HepG2 (cell line): ENCODE measurements at regions not wholly inside any gene's neighbourhood (a gene's known extent, or its start where the extent isn't known, plus 50 kb on each side); places are given as distances from the start of the nearest gene placed in this dataset.

Source experiments
- ATAC-seq: fragments of 200-7000 bp; cut with Tn5 transposase; 3 replicates; pipeline ENCODE4 v1.9.1; 2020; ENCODE audit warnings: mild to moderate bottlenecking, moderate library complexity
- BruUV-seq: library from RNA; stranded (reverse); fragments of 400-500 nt; replicated peaks from 2 replicates; lab custom pipeline; 2021; lab: Mats Ljungman, UMichigan
- CTCF ChIA-PET: fragments of 300-600 bp; formaldehyde crosslinking; extraction: SDS; loops from one replicate; lab custom pipeline; 2021; ENCODE audit warnings: low total read pairs, inconsistent platforms, low intra/inter-chr PET ratio; lab: Yijun Ruan, JAX
- POLR2A ChIA-PET: fragments of 350-600 bp; sonication (Branson Sonifier 250); formaldehyde crosslinking; loops from one replicate; lab custom pipeline; 2020; ENCODE audit warnings: antibody characterized with exemption, inconsistent platforms; lab: Yijun Ruan, JAX
- DNase-seq: peaks from one replicate; pipeline ENCODE4 v3.0.0-alpha.2; 2015; ENCODE audit warnings: low spot score
- FAIRE-seq: peaks from 3 replicates; lab custom pipeline; 2011; peaks lifted over from hg19 to GRCh38; lab: Jason Lieb, UNC
- H2AFZ ChIP-seq: one replicate; pipeline ENCODE4 v1.6.1; 2011; ENCODE audit warnings: low read length, inconsistent platforms
- H3K27ac ChIP-seq: fragments of 300-600 bp; 3 replicates; pipeline ENCODE4 v1.8.0; 2011; ENCODE audit warnings: mixed run types, mild to moderate bottlenecking, mixed read lengths, low read length, inconsistent platforms; ENCODE audit not compliant: insufficient read depth; ENCODE audit errors: extremely low read length
- H3K27me3 ChIP-seq, 2 experiments: fragments of 200-600 bp in 1 of 2; 2 replicates in 1 of 2; 3 replicates in 1 of 2; pipeline versions ENCODE4 v1.6.0 to v1.8.0; 2011; ENCODE audit warnings: low read length in 2 of 2, mild to moderate bottlenecking in 2 of 2, moderate library complexity in 2 of 2, inconsistent platforms in 1 of 2; ENCODE audit not compliant: insufficient read depth in 2 of 2, control insufficient read depth in 1 of 2
- H3K36me3 ChIP-seq, 2 experiments: fragments of 200-600 bp in 1 of 2; replicated peaks in 1 of 2; 2 replicates in 1 of 2; 3 replicates in 1 of 2; pipeline versions ENCODE4 v1.5.1 to v1.8.0; 2011; ENCODE audit warnings: low read length in 2 of 2, inconsistent platforms in 1 of 2; ENCODE audit not compliant: insufficient read depth in 2 of 2, control insufficient read depth in 1 of 2
- H3K4me1 ChIP-seq: 2 replicates; pipeline ENCODE4 v1.5.1; 2012; ENCODE audit warnings: low read length, inconsistent platforms; ENCODE audit not compliant: insufficient read depth
- H3K4me2 ChIP-seq: 2 replicates; pipeline ENCODE4 v1.6.0; 2011; ENCODE audit warnings: low read depth, low read length, inconsistent platforms
- H3K4me3 ChIP-seq, 3 experiments: fragments of 200-600 bp in 1 of 3; sonication (generic), shearing (Covaris generic) in 1 of 3; replicated peaks in 1 of 3; 2 replicates each; pipeline ENCODE4 v1.5.1; 2011 to 2016; ENCODE audit warnings: low read length in 3 of 3, inconsistent platforms in 2 of 3, low read depth in 2 of 3, mild to moderate bottlenecking in 2 of 3, control low read depth in 1 of 3, mixed read lengths in 1 of 3; ENCODE audit not compliant: insufficient read depth in 1 of 3
- H3K79me2 ChIP-seq: one replicate; pipeline ENCODE4 v1.6.1; 2011; ENCODE audit warnings: low read length, inconsistent platforms; ENCODE audit not compliant: insufficient read depth
- H3K9ac ChIP-seq: 2 replicates; pipeline ENCODE4 v1.6.0; 2011; ENCODE audit warnings: mild to moderate bottlenecking, low read depth, low read length, inconsistent platforms; ENCODE audit not compliant: insufficient read depth
- H3K9me3 ChIP-seq: 2 replicates; pipeline ENCODE4 v1.5.1; 2012; ENCODE audit warnings: mild to moderate bottlenecking, low read length
- H4K20me1 ChIP-seq: 2 replicates; pipeline ENCODE4 v1.6.0; 2011; ENCODE audit warnings: inconsistent platforms, mild to moderate bottlenecking, low read length, moderate library complexity; ENCODE audit not compliant: insufficient read depth
- AGO2 ChIP-seq: fragments of 200-400 bp; formaldehyde crosslinking; optimal IDR thresholded peaks from 2 replicates; pipeline ENCODE3; 2017; ENCODE audit warnings: mild to moderate bottlenecking, low read depth, low read length, moderate library complexity
- NONO ChIP-seq, 2 experiments: fragments of 450-650 bp in 1 of 2; sonication (generic) in 1 of 2; formaldehyde crosslinking in 1 of 2; IDR thresholded peaks in 1 of 2; conservative IDR thresholded peaks in 1 of 2; 2 replicates each; pipeline versions ENCODE4 v1.6.1 to v1.8.0; 2017 to 2022; ENCODE audit warnings: mild to moderate bottlenecking in 1 of 2, missing genetic modification reagents in 1 of 2, moderate library complexity in 1 of 2
- PHF5A ChIP-seq: IDR thresholded peaks from one replicate; pipeline ENCODE4 v1.6.1; 2018; ENCODE audit warnings: low read depth, missing genetic modification reagents; ENCODE audit not compliant: unreplicated experiment
- SNAI1 ChIP-seq: sonication (generic); formaldehyde crosslinking; IDR thresholded peaks from 2 replicates; pipeline ENCODE4 v1.5.0; 2020; ENCODE audit warnings: mild to moderate bottlenecking, missing genetic modification reagents, borderline replicate concordance
- SRSF4 ChIP-seq: fragments of 200-400 bp; formaldehyde crosslinking; IDR thresholded peaks from one replicate; pipeline ENCODE4 v1.6.1; 2018; ENCODE audit warnings: mild to moderate bottlenecking, low read depth, low read length, moderate library complexity; ENCODE audit not compliant: poor library complexity, severe bottlenecking
- U2AF1 ChIP-seq: fragments of 200-400 bp; formaldehyde crosslinking; optimal IDR thresholded peaks from 2 replicates; pipeline ENCODE3; 2017; ENCODE audit warnings: mild to moderate bottlenecking, low read depth, low read length
- WGBS: methylation state at CpG from one replicate; pipeline ENCODE4 v1.1.6; 2017; ENCODE audit warnings: low lambda C conversion rate; 5-methylcytosine and 5-hydroxymethylcytosine counted together
- in situ Hi-C: cut with HindIII; loops from 2 replicates; pipeline ENCODE4 v1.10.0; 2017; ENCODE audit warnings: low pct_unique_long_range_greater_than_20kb; ENCODE audit not compliant: extremely low pct_ligation_motif_present
- intact Hi-C: fragments of 100-400 bp; cut with micrococcal nuclease; formaldehyde crosslinking; loops from one replicate; pipeline ENCODE4 v1.10.0; 2022; ENCODE audit not compliant: unreplicated experiment
- TF ChIP-seq, protein P1 (sequence below): sonication (generic); formaldehyde crosslinking; IDR thresholded peaks from 2 replicates; pipeline ENCODE4 v1.8.1; 2023; ENCODE audit warnings: missing genetic modification reagents, mild to moderate bottlenecking, borderline replicate concordance
- TF ChIP-seq, protein P2 (sequence below): IDR thresholded peaks from 2 replicates; pipeline ENCODE4 v1.4.0; 2020; ENCODE audit warnings: mild to moderate bottlenecking, missing genetic modification reagents
- TF ChIP-seq, protein P3 (sequence below): sonication (generic); formaldehyde crosslinking; IDR thresholded peaks from 2 replicates; pipeline ENCODE4 v1.4.0; 2020; ENCODE audit warnings: missing genetic modification reagents

DNA sequence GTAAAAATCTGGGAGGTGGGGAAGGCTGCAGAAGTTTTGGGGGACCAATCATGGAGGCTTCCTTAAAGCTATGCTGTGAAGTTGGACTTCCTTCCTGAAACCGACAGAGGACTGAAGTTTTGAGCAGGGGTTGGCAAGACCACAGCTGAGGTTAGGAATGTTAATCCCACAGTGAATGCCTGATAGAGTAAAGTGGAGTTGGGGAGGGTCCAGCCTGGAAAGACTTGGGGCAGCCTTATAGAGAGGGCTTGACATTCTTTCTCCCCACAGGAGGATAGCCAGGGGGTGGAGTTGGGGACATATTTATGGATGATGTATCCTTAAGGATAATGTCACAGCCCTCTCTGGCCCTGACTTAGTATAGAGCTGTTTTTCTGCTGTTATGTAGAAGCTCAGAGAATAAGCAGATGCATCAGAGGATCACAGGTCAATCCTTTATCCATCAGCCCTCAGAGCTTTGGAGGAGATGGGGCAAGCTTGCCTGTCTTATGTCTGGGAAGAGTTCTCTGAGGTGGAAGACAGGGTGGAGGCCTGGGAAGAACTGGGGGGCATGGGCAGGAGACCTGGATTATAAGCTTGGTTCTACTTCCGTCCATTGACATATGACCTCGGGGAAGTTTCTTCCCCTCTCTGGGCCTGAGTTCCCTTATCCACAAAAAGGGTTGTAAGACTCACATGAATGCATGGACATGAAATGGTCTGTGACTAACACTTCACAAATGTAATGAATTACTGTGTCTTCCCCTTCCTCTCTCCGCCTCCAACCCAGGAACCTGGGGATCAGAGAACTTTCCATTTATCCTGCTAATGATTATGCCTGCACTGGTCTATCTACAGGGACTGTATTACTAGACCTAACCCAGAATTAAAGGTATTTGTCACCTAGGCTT lies 317.8 kb downstream of the MIAT start:
- no peak for DNase-seq
- Histone ChIP-seq H3K27me3 (no peaks in the 10 kb centered on the region), H3K79me2 (no peaks in the 10 kb centered on the region), H3K27ac (no peak overlapping the region), H3K4me3 (no peak overlapping the region), H4K20me1 (no peaks in the 10 kb centered on the region), H3K9me3 (no peaks in the 10 kb centered on the region), H3K9ac (no peak overlapping the region), H3K4me1 (no peaks in the 10 kb centered on the region), H2AFZ (no peak overlapping the region), H3K4me2 (no peak overlapping the region), H3K36me3 (no peaks in the 10 kb centered on the region)
- no peak for FAIRE-seq
- CTCF ChIA-PET: no interaction called here
- in situ Hi-C loops (no loop called here), intact Hi-C loops (no loop called here)
- POLR2A ChIA-PET: no interaction called here
- no peak for ATAC-seq
- TF ChIP-seq, protein P1, sequence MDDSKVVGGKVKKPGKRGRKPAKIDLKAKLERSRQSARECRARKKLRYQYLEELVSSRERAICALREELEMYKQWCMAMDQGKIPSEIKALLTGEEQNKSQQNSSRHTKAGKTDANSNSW (CRISPR knock-in tag): no peak
- no peak for TF ChIP-seq SNAI1
- no peak for TF ChIP-seq U2AF1
- no peak for TF ChIP-seq SRSF4
- no peak for TF ChIP-seq PHF5A (CRISPR knock-in tag)
- TF ChIP-seq, protein P2, sequence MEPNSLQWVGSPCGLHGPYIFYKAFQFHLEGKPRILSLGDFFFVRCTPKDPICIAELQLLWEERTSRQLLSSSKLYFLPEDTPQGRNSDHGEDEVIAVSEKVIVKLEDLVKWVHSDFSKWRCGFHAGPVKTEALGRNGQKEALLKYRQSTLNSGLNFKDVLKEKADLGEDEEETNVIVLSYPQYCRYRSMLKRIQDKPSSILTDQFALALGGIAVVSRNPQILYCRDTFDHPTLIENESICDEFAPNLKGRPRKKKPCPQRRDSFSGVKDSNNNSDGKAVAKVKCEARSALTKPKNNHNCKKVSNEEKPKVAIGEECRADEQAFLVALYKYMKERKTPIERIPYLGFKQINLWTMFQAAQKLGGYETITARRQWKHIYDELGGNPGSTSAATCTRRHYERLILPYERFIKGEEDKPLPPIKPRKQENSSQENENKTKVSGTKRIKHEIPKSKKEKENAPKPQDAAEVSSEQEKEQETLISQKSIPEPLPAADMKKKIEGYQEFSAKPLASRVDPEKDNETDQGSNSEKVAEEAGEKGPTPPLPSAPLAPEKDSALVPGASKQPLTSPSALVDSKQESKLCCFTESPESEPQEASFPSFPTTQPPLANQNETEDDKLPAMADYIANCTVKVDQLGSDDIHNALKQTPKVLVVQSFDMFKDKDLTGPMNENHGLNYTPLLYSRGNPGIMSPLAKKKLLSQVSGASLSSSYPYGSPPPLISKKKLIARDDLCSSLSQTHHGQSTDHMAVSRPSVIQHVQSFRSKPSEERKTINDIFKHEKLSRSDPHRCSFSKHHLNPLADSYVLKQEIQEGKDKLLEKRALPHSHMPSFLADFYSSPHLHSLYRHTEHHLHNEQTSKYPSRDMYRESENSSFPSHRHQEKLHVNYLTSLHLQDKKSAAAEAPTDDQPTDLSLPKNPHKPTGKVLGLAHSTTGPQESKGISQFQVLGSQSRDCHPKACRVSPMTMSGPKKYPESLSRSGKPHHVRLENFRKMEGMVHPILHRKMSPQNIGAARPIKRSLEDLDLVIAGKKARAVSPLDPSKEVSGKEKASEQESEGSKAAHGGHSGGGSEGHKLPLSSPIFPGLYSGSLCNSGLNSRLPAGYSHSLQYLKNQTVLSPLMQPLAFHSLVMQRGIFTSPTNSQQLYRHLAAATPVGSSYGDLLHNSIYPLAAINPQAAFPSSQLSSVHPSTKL (CRISPR knock-in tag): no peak
- no peak for TF ChIP-seq NONO (IDR thresholded peaks at IDR 0.05)
- TF ChIP-seq NONO (CRISPR knock-in tag; conservative IDR thresholded peaks at IDR 0.05): no peak
- TF ChIP-seq, protein P3, sequence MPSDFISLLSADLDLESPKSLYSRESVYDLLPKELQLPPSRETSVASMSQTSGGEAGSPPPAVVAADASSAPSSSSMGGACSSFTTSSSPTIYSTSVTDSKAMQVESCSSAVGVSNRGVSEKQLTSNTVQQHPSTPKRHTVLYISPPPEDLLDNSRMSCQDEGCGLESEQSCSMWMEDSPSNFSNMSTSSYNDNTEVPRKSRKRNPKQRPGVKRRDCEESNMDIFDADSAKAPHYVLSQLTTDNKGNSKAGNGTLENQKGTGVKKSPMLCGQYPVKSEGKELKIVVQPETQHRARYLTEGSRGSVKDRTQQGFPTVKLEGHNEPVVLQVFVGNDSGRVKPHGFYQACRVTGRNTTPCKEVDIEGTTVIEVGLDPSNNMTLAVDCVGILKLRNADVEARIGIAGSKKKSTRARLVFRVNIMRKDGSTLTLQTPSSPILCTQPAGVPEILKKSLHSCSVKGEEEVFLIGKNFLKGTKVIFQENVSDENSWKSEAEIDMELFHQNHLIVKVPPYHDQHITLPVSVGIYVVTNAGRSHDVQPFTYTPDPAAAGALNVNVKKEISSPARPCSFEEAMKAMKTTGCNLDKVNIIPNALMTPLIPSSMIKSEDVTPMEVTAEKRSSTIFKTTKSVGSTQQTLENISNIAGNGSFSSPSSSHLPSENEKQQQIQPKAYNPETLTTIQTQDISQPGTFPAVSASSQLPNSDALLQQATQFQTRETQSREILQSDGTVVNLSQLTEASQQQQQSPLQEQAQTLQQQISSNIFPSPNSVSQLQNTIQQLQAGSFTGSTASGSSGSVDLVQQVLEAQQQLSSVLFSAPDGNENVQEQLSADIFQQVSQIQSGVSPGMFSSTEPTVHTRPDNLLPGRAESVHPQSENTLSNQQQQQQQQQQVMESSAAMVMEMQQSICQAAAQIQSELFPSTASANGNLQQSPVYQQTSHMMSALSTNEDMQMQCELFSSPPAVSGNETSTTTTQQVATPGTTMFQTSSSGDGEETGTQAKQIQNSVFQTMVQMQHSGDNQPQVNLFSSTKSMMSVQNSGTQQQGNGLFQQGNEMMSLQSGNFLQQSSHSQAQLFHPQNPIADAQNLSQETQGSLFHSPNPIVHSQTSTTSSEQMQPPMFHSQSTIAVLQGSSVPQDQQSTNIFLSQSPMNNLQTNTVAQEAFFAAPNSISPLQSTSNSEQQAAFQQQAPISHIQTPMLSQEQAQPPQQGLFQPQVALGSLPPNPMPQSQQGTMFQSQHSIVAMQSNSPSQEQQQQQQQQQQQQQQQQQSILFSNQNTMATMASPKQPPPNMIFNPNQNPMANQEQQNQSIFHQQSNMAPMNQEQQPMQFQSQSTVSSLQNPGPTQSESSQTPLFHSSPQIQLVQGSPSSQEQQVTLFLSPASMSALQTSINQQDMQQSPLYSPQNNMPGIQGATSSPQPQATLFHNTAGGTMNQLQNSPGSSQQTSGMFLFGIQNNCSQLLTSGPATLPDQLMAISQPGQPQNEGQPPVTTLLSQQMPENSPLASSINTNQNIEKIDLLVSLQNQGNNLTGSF: no peak
- no peak for TF ChIP-seq AGO2
- BruUV-seq: no TSS peak
- 23% methylated on average over 4 of the region's 4 CpGs for WGBS
